ENCODE measurements at regions not wholly inside any gene's neighbourhood (a gene's known extent, or its start where the extent isn't known, plus 50 kb on each side); places are given as distances from the start of the nearest gene placed in this dataset.
A peak's percentile ranks its signal among the peaks of the same experiment; 100 is the strongest.

DNA sequence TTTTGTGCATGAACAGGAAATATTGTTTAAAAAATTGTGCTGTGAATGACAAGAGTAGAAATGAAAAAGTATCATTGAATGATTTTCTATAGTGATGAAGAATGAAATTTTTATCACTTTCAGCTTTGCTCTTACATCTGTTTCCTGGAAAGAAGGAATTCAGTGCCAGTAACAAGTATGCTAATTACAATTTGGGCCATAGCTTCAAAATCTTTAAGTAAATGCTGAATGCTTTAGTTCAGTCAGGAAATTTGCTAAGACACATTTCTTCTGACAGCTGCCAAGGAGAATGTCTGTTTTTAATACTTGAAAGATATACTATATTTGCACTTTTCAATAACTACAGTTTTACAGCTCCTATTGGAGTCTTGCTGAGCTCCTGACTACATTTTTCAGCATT, 203.7 kb upstream of the RSPO3 start:
- H3K4me3 ChIP-seq (replicated peaks in 1 of 4; ENCODE audit: control extremely low read depth in 1 of 4, insufficient read depth in 1 of 4, low read depth in 3 of 4, low read length in 4 of 4): no peak overlapping the region
- no peak overlapping the region for H3K9ac ChIP-seq (ENCODE audit: insufficient read depth, low read length)
- no peaks in the 10 kb centered on the region for H3K9me3 ChIP-seq (ENCODE audit: control insufficient read depth, insufficient read depth, low read depth, low read length)
- TF ChIP-seq, protein P1, sequence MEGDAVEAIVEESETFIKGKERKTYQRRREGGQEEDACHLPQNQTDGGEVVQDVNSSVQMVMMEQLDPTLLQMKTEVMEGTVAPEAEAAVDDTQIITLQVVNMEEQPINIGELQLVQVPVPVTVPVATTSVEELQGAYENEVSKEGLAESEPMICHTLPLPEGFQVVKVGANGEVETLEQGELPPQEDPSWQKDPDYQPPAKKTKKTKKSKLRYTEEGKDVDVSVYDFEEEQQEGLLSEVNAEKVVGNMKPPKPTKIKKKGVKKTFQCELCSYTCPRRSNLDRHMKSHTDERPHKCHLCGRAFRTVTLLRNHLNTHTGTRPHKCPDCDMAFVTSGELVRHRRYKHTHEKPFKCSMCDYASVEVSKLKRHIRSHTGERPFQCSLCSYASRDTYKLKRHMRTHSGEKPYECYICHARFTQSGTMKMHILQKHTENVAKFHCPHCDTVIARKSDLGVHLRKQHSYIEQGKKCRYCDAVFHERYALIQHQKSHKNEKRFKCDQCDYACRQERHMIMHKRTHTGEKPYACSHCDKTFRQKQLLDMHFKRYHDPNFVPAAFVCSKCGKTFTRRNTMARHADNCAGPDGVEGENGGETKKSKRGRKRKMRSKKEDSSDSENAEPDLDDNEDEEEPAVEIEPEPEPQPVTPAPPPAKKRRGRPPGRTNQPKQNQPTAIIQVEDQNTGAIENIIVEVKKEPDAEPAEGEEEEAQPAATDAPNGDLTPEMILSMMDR (conservative IDR thresholded peaks at IDR 0.05 in 1 of 2, IDR thresholded peaks at IDR 0.05 in 1 of 2; ENCODE audit: low read depth in 1 of 2, low read length in 2 of 2): no peak
- no peak for TF ChIP-seq EZH2 (IDR thresholded peaks at IDR 0.05; ENCODE audit: low read length, missing control alignments)
- H3K79me2 ChIP-seq (ENCODE audit: control insufficient read depth, insufficient read depth, low read length): no peaks in the 10 kb centered on the region
- no peaks in the 10 kb centered on the region for H4K20me1 ChIP-seq (ENCODE audit: control insufficient read depth, extremely low read depth, insufficient read depth, low read length)
- H3K27me3 ChIP-seq (ENCODE audit: control insufficient read depth, insufficient read depth, low read length): no peaks in the 10 kb centered on the region
- DNase-seq (ENCODE audit: low read depth in 2 of 2): no peak
- peaks cover 3% of the 10 kb centered on the region for H3K4me1 ChIP-seq (ENCODE audit: control insufficient read depth, extremely low read depth, insufficient read depth, low read length)
- no peaks in the 10 kb centered on the region for H3K36me3 ChIP-seq (ENCODE audit: control insufficient read depth, insufficient read depth, low read length)
- H3K27ac ChIP-seq (ENCODE audit: insufficient read depth, low read length): no peak overlapping the region
- no peak overlapping the region for H2AFZ ChIP-seq (ENCODE audit: low read length)
- H3K4me2 ChIP-seq (ENCODE audit: extremely low read depth, insufficient read depth, low read length): no peak overlapping the region

DNA sequence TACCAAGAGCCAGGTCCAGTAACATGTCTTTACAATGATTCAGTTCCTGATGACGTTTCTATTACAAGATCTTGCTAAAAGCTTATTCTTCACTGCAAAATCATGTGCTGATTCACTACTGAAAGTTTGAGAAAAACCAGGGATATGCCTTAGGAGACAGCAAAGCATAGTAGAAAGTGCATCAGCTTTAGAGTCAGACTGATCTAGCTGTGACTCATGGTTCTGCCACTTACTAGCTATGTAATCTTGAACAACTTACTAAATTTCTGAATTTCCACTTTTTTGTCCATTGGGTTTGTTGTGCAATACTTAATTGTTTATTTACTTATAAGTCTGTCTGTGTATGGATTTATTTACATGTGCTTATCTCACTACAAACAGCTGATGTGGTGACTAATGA, 198.5 kb upstream of the RSPO3 start:
- Histone ChIP-seq H3K9me3 (ENCODE audit: control insufficient read depth, insufficient read depth, low read depth, low read length) (no peaks in the 10 kb centered on the region), H2AFZ (ENCODE audit: low read length) (no peak overlapping the region), H3K4me1 (ENCODE audit: control insufficient read depth, extremely low read depth, insufficient read depth, low read length) (peaks cover 3% of the 10 kb centered on the region), H3K4me2 (ENCODE audit: extremely low read depth, insufficient read depth, low read length) (no peak overlapping the region), H3K9ac (ENCODE audit: insufficient read depth, low read length) (no peak overlapping the region), H4K20me1 (ENCODE audit: control insufficient read depth, extremely low read depth, insufficient read depth, low read length) (no peaks in the 10 kb centered on the region), H3K79me2 (ENCODE audit: control insufficient read depth, insufficient read depth, low read length) (no peaks in the 10 kb centered on the region), H3K4me3 (replicated peaks in 1 of 4; ENCODE audit: control extremely low read depth in 1 of 4, insufficient read depth in 1 of 4, low read depth in 3 of 4, low read length in 4 of 4) (no peak overlapping the region), H3K27ac (ENCODE audit: insufficient read depth, low read length) (peak overlapping the region; percentile 37), H3K36me3 (ENCODE audit: control insufficient read depth, insufficient read depth, low read length) (no peaks in the 10 kb centered on the region), H3K27me3 (ENCODE audit: control insufficient read depth, insufficient read depth, low read length) (no peaks in the 10 kb centered on the region)
- DNase-seq (ENCODE audit: low read depth in 2 of 2): peak; percentile 95
- TF ChIP-seq, protein P1 (conservative IDR thresholded peaks at IDR 0.05 in 1 of 2, IDR thresholded peaks at IDR 0.05 in 1 of 2; ENCODE audit: low read depth in 1 of 2, low read length in 2 of 2): no peak
- no peak for TF ChIP-seq EZH2 (IDR thresholded peaks at IDR 0.05; ENCODE audit: low read length, missing control alignments)

DNA sequence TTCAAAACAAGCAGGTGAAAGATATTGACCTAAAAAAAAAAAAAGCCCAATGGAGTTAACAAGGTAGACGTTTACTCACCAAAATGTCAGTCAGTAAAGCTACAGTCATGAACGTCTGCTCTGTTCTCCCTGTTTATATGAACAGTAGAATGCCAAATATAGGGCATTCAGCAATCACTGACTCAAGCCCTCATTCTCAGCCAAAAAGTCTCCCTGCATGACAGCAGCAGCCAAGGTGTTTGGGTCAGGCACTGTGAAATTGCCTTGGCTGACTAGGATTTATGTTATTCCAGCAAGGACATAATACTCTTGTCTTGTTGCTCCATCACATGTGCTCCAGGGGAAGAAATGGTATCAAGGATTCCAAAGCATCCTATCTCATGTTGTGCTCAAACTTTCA, 194.7 kb upstream of the RSPO3 start:
- H4K20me1 ChIP-seq (ENCODE audit: control insufficient read depth, extremely low read depth, insufficient read depth, low read length): no peaks in the 10 kb centered on the region
- H3K9me3 ChIP-seq (ENCODE audit: control insufficient read depth, insufficient read depth, low read depth, low read length): no peaks in the 10 kb centered on the region
- H3K4me1 ChIP-seq (ENCODE audit: control insufficient read depth, extremely low read depth, insufficient read depth, low read length): peaks cover 3% of the 10 kb centered on the region
- no peaks in the 10 kb centered on the region for H3K36me3 ChIP-seq (ENCODE audit: control insufficient read depth, insufficient read depth, low read length)
- no peak overlapping the region for H3K4me2 ChIP-seq (ENCODE audit: extremely low read depth, insufficient read depth, low read length)
- H3K27me3 ChIP-seq (ENCODE audit: control insufficient read depth, insufficient read depth, low read length): no peaks in the 10 kb centered on the region
- TF ChIP-seq EZH2 (IDR thresholded peaks at IDR 0.05; ENCODE audit: low read length, missing control alignments): no peak
- TF ChIP-seq, protein P1 (conservative IDR thresholded peaks at IDR 0.05 in 1 of 2, IDR thresholded peaks at IDR 0.05 in 1 of 2; ENCODE audit: low read depth in 1 of 2, low read length in 2 of 2): no peak
- H3K27ac ChIP-seq (ENCODE audit: insufficient read depth, low read length): no peak overlapping the region
- no peak overlapping the region for H3K4me3 ChIP-seq (replicated peaks in 1 of 4; ENCODE audit: control extremely low read depth in 1 of 4, insufficient read depth in 1 of 4, low read depth in 3 of 4, low read length in 4 of 4)
- no peak overlapping the region for H3K9ac ChIP-seq (ENCODE audit: insufficient read depth, low read length)
- no peaks in the 10 kb centered on the region for H3K79me2 ChIP-seq (ENCODE audit: control insufficient read depth, insufficient read depth, low read length)
- DNase-seq (ENCODE audit: low read depth in 2 of 2): peak in 1 of 2 donors; percentile 6
- no peak overlapping the region for H2AFZ ChIP-seq (ENCODE audit: low read length)
